T-helper 2 cell treated with Interferon-gamma antibody and Interleukin-4, amounts not matched to agents 100 ng/mL and 5 ng/mL, for 36 hours (primary cell): ENCODE measurements at regions not wholly inside any gene's neighbourhood (a gene's known extent, or its start where the extent isn't known, plus 50 kb on each side); places are given as distances from the start of the nearest gene placed in this dataset.

Source experiments
- intact Hi-C: fragments of 100-400 bp; cut with micrococcal nuclease; formaldehyde crosslinking; loops from one replicate; pipeline ENCODE4 v1.15.1; 2023

DNA sequence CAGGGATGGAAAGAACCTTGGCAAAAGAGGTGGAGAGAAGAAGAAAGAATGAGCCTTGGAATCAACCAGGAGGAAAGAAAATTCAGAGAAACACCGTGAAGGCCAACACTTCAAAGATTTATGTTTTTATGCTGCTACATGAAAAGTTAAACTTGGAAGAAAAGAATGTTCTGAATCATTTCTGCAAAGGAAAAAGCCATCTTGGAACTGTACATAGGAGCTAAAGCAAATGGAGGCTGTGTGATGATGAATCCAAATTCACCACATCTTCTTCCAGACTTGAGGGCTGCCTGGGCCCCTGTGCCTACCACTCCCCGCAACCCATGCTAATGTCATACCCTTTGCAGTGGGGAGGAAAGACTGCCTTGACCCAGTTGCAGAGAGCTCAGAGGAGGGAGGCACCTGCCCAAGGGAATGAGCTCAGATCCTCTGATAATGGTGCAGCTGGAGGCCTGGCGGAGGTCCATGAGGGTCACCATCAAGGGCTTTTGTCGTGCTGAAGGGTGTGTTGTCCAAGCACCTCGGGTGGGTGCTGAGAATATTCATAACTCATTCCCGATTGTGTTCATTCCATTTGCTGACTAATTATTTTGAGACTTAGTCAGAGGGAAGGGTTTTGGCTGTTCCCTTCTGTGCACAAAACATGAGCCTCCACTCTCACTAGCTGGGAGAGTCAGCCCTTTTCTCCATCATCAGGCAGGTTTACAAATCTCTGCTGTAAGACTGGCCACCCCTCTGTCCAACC is 245.8 kb upstream of the JAG1 start:
- intact Hi-C loops: no loop called here

- intact Hi-C loops: no loop called here
Observed at GRCh38 chr20:10920396-10920795, 246.6 kb upstream of the JAG1 start.

DNA sequence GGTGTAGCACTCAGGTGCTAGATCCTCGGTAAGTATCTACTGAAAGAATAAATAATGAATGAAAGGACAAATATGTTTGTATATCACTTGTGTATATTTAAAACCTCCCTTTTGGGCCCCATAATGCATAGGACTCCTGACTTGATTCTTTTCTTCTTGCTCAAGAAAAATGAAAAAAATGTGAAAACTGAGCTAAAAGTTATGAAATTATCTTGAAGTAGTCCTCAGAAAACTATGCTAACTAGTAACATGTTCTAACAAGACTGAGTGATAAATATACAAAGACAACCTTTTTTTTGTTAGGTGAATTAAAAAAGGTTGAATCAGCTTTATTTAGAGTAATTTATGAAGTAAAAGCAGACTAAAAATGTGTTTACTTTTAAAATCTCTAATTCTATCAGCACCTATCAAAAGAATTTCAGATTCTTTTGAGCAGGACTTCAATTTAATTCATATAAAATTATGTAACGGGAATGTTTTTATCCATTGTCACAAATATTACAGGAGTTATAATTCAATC is 247.8 kb upstream of the JAG1 start:
- intact Hi-C loops: no loop called here

DNA sequence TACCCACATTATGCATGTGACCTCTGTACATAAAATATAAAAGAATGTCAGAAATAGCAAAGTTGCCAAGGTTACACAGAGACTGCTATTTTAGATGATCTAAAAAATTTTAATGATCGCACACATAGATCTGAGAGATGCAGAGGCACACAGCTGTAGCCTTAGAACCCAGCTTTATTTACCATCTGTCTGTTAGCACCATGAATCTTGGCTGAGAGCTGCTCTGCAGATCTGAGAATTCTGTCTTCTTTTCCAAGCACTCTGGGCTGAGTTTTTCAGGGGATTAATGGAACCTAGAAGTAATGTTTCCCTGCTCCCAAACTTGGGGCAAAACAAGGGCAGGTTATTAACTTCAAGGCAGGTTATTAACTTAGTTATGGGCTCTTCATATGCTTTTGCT is 248.7 kb upstream of the JAG1 start:
- intact Hi-C loops: no loop called here

GRCh38 chr20:10922941-10923340 is 249.1 kb upstream of the JAG1 start:
- intact Hi-C loops: no loop called here

DNA sequence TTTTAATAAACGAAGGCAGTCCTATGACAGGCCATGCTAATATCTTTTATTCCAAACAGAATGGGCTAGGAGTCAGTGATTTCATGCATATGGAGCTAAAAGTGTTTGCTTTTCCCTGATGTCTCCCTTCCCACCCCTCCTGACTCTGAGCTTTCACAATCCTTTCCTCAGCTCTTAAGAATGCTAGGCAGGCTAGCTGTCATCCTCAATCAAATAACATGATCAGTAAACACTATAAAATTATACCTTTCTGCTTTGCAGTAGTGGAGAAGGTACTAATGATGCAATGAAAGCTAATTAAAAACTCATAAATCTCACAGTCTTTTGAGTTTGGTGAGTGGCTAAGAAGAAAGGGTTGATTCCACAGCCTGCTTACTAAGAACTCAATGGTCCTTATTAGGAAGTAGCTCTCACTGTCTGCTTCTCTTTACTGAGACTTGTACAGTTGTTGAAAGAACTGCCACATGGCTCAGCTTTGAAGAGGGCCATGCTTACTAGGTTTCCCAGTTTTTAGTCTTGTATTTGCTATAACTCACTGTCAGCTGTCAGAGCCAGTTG is 250.9 kb upstream of the JAG1 start:
- intact Hi-C loops: no loop called here

DNA sequence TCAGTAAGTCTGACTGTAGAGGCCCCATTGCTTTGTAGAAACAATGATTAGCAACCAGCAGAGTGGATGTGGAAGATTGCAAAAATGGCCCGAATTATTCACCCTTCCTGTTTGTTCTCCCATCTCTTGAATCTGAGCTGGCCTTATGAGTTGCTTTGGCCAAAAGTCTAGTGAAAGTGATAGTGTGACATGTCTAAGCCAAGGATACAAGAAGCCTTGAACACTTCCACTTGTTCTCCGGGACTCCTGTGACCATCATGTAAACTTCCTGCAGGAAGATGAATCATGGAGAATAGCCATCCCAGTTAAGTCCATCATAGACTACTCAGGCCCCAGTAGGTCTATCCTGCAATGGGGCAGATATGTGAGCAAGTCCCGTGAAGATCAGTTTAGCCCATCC is 252.0 kb upstream of the JAG1 start:
- intact Hi-C loops: no loop called here

GRCh38 chr20:10927011-10927583 is 253.3 kb upstream of the JAG1 start:
- intact Hi-C loops: no loop called here

DNA sequence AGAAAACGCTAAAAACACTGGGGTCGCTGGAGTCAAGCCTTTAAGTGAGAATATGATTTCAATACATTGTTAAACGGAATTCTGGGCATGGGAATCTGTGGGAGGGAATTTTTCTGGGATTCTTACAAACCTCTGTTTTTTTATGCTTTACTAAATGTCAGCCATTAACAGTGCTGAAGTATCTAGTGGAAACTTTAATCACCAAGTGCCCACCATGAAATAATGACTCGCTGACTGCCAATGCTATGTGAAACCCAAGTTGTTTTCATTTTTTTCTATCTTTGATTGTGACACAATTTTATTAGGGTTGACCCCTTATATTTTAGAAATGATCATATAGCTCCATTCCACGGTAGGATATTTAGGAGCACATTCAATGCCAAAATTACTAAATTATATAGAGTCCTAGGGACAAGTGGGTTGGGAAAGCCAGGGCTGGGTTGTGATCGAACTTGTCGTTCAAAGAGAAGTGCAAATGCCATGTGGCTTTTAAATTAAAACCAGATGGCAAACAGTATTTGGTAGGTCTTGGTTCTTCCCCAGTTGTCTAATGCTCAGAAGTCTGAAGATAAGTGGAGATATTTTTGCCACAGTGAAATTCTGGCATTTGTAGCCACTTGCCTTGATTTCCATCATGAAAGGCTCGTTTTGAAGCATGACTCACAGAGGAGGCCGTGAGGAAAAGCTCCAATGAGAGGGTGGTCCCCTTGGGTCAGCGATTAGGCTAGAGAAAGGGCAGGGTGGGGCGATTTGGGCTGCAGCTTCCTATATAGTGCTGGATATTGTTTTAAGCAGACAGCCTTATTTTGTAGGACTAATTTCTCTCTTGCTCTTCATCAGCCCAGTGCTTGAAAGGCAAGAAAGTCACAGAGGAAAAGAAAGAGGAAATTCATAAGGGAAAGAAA is 254.4 kb upstream of the JAG1 start:
- intact Hi-C loops: no loop called here

GRCh38 chr20:10928841-10929421 is 255.1 kb upstream of the JAG1 start:
- intact Hi-C loops: no loop called here

DNA sequence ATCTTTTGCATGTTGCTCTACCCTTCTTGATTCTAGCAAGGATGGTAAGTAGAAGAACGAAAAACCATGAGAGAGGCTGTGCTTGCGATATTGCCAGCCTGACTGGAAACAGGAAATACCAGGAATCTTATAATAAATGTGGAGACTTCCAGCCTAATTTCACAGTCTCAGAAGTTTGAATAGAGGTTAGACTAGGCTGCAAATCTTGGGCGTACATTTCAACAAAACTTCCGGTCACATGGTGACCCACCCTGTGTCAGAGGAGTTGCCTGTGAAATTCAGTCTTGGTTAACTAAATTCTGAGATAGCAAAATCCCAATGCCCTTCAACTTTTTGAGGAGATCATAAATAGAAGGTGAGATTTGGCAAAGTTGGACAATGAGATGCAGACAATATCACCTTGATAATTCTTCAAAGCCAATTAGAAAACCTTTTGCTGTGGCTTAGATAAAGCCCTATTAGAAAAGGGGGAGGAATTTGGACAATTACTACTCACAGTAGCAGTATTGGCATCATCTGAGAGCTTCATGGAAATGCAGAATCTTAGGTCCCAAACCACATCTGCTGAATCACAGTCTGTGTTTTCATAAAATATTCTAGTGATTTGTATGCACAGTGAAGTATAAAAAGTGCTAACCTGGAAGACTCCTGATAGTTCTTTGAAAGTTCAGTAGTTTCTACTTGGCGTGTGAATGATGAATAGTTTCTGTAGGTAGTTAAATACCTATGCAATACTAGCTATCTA is 262.0 kb upstream of the JAG1 start:
- intact Hi-C loops: no loop called here

DNA sequence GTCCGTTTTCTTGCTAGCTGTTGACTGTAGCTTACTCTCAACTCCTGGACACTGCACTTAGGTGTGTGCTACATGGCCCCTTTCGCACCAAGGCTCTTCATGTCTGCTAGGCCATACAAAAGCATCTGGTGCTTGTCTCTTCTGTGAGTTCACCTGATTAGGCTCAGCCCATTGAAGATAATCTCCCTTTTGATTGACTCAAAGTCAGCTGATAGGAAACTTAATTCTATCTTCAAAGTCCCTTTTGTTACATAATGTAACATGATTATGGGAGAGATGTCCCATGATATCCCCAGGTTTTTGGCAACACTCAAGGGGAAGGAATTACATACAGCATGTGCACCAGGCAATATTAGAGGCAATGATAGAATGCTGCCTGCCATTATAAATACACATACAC is 263.0 kb upstream of the JAG1 start:
- intact Hi-C loops: no loop called here

DNA sequence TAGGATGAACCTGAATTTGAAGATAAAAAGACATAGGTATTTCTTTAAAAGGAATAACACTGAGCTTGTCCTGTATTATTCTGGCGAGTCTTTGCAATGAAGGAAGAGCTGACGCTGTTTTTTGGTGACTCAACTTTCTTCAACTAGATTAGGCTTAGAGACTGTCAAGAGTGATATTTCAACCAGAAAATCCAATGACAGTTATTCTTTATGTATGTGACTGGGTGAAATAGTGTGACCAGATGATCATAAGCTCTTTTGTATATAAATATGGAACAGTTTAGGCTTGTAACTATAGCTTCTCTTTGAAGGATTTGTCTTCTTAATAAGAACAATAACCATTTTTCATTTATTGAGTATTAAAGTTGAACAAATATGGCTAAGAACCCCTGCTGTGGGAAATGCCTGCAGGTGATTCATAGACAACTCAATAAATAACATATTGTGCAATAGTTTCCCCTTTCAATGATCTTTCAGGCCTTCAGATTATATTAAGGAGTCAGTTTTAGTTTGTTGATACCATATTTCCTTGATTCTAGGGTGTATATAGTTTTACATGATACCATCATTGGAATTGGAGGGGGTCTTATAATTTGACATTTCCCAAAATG is 265.6 kb upstream of the JAG1 start:
- intact Hi-C loops: no loop called here

GRCh38 chr20:10940941-10941340 is 267.1 kb upstream of the JAG1 start:
- intact Hi-C loops: no loop called here

DNA sequence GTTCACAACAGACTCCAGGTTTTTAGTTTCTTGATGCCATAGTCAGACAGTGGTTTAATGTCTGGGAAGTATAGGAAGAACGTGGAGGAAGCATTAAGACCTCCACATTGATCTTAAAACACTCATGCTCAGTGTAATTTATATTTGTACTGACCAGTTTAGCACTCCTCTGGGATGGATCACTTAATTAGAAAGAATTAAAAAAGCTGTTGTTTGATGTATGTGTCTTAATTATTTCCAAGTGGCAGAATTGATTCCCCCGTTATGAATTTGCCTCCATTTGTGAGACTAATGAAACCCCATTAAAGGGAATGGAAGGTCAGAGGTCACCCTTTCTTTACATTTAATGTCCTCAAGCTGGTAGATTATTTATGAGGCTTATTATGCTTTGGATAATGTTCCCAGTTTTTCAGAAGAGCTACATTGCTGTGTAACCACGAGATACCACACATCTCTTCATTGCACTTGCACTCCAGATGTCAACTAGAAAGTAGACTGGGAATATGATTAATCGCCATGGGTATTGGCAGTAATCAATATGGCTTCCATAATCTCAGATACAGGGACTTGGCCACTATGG is 270.0 kb upstream of the JAG1 start:
- intact Hi-C loops: no loop called here

- intact Hi-C loops: no loop called here
Observed at GRCh38 chr20:10946124-10946880, 272.5 kb upstream of the JAG1 start.

GRCh38 chr20:10947726-10948125 is 273.9 kb upstream of the JAG1 start:
- intact Hi-C loops: no loop called here

DNA sequence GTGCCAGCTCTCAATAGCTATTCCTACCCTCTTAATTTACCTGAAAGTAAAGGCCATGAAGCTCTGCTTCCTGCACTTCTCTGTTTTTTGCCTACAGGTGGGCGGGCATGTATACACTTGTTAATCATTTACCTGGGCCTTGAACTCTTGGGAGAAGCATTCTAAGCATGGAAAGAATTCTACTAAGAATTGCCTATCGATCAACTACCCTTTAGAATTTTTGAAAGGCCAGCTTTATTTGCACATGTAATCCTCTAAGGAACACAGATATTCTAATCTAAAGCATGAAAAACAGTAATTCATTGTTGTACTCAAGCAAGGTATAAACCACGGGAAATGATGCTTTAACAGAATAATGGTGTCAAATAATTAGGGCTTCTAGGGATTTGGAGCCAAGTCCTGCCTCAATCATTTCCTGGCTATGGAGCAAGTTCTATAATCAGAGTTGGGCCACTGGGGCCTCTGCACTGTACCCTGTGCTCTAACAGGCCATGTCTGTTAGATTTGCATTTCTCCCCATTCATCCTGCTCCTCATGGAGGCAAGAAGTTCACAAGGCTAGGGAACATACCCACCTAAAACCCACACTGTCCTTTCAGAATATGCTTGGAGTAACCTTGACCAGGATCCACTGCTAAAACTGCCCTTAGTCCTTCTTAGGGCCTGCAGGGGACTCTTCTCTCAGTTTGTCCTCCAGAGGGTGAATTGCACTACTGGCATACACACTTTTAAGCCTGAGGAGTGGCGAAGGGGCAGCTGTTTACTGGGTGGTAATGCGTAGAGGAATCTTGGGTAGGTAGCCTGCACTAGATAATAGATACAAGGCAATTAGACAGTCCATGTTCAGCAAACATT is 276.4 kb upstream of the JAG1 start:
- intact Hi-C loops: no loop called here
